HEK293T (cell line): ENCODE measurements at regions not wholly inside any gene's neighbourhood (a gene's known extent, or its start where the extent isn't known, plus 50 kb on each side); places are given as distances from the start of the nearest gene placed in this dataset.
"Not testable (repeated sequence)": the region's sequence is repeated elsewhere in the genome, so short reads cannot be mapped to it uniquely, and the experiment has no call there.

Experiments
- CTCF ChIA-PET: fragments of 350-600 bp; formaldehyde crosslinking; extraction: SDS; loops from one replicate; lab custom pipeline; 2021; ENCODE audit warnings: antibody characterized with exemption, inconsistent platforms; lab: Yijun Ruan, JAX
- POLR2A ChIA-PET: fragments of 350-600 bp; formaldehyde crosslinking; extraction: SDS; loops from one replicate; lab custom pipeline; 2020; ENCODE audit warnings: antibody characterized with exemption, inconsistent platforms; lab: Yijun Ruan, JAX
- DNase-seq: peaks from one replicate; pipeline ENCODE4 v3.0.0; 2012; ENCODE audit warnings: mixed read lengths; ENCODE audit errors: extremely low spot score
- ARNT ChIP-seq: fragments of 450-650 bp; IDR thresholded peaks from 2 replicates; pipeline ENCODE4 v1.6.1; 2017; ENCODE audit warnings: mild to moderate bottlenecking
- BHLHE40 ChIP-seq: fragments of 450-650 bp; IDR thresholded peaks from 2 replicates; pipeline ENCODE4 v1.6.1; 2016; ENCODE audit warnings: mild to moderate bottlenecking, moderate library complexity, borderline replicate concordance
- CTBP1 ChIP-seq: fragments of 450-650 bp; IDR thresholded peaks from 2 replicates; pipeline ENCODE4 v1.6.1; 2016; ENCODE audit warnings: borderline replicate concordance
- ELF4 ChIP-seq: fragments of 450-650 bp; IDR thresholded peaks from 2 replicates; pipeline ENCODE4 v1.6.1; 2017; ENCODE audit warnings: antibody characterized with exemption
- FOXA1 ChIP-seq: fragments of 450-650 bp; IDR thresholded peaks from 2 replicates; pipeline ENCODE4 v1.6.1; 2016; ENCODE audit warnings: mild to moderate bottlenecking
- FOXK2 ChIP-seq: fragments of 450-650 bp; IDR thresholded peaks from 2 replicates; pipeline ENCODE4 v1.6.1; 2016; ENCODE audit warnings: mild to moderate bottlenecking
- FOXM1 ChIP-seq: fragments of 450-650 bp; IDR thresholded peaks from 2 replicates; pipeline ENCODE4 v1.6.1; 2017; ENCODE audit warnings: mild to moderate bottlenecking, borderline replicate concordance
- HDGF ChIP-seq: fragments of 450-650 bp; IDR thresholded peaks from 2 replicates; pipeline ENCODE4 v1.6.1; 2017; ENCODE audit warnings: antibody characterized with exemption, borderline replicate concordance
- L3MBTL2 ChIP-seq: fragments of 450-650 bp; conservative IDR thresholded peaks from 2 replicates; pipeline ENCODE4 v1.6.1; 2016; ENCODE audit warnings: mild to moderate bottlenecking
- LEF1 ChIP-seq: fragments of 450-650 bp; IDR thresholded peaks from 2 replicates; pipeline ENCODE4 v1.6.1; 2017; ENCODE audit warnings: mild to moderate bottlenecking, borderline replicate concordance
- NFRKB ChIP-seq: fragments of 450-650 bp; IDR thresholded peaks from 2 replicates; pipeline ENCODE4 v1.6.1; 2016; ENCODE audit warnings: mild to moderate bottlenecking, moderate library complexity
- PKNOX1 ChIP-seq: fragments of 450-650 bp; IDR thresholded peaks from 2 replicates; pipeline ENCODE4 v1.6.1; 2016
- SP1 ChIP-seq: fragments of 450-650 bp; IDR thresholded peaks from 2 replicates; pipeline ENCODE4 v1.6.1; 2017
- SUZ12 ChIP-seq: fragments of 450-650 bp; IDR thresholded peaks from 2 replicates; pipeline ENCODE4 v1.6.1; 2016; ENCODE audit warnings: mild to moderate bottlenecking
- TARDBP ChIP-seq: fragments of 450-650 bp; IDR thresholded peaks from 2 replicates; pipeline ENCODE4 v1.6.1; 2016
- ZNF384 ChIP-seq: fragments of 450-650 bp; IDR thresholded peaks from 2 replicates; pipeline ENCODE4 v1.6.1; 2016

GRCh38 chr2:51919395-51919794 is 887.5 kb upstream of the NRXN1 start:
- DNase-seq: no peak
- CTCF ChIA-PET: no interaction called here
- POLR2A ChIA-PET: no interaction called here
- TF ChIP-seq ZNF384 (no peak), CTBP1 (no peak), ELF4 (no peak), FOXK2 (no peak), FOXA1 (no peak), ARNT (no peak), TARDBP (no peak), HDGF (no peak)

DNA sequence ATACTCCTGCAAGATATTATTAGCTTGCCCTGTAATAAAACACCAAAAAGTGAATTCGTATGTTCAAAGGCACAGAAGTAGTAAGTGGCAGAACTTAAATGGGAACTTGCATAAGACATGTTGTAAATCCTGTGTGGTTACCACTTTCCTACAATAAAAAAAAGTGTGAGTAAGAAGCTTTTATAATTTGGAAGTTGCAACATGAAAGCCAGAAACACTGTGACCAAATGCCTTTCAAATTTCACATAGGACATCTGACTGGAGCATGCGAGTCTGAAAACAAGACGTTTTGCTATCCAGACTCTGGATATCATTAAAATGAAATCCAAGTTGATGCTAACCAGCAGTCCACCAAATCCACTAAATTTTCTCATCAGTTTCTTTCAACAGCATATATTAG is 886.2 kb upstream of the NRXN1 start:
- POLR2A ChIA-PET: no interaction called here
- TF ChIP-seq CTBP1 (no peak), LEF1 (no peak), SUZ12 (no peak), TARDBP (no peak), NFRKB (no peak), L3MBTL2 (no peak), PKNOX1 (no peak), BHLHE40 (no peak), FOXA1 (no peak), FOXK2 (no peak), HDGF (no peak), ARNT (no peak)
- DNase-seq: no peak
- CTCF ChIA-PET: no interaction called here

GRCh38 chr2:51903728-51904127 is 871.8 kb upstream of the NRXN1 start:
- ChIA-PET CTCF (no interaction called here), POLR2A (no interaction called here)
- no peak for DNase-seq
- no peak for TF ChIP-seq FOXA1
- no peak for TF ChIP-seq L3MBTL2
- TF ChIP-seq PKNOX1: no peak

- ChIA-PET POLR2A (no interaction called here), CTCF (no interaction called here)
- no peak for TF ChIP-seq SUZ12
- TF ChIP-seq ZNF384: no peak
- no peak for TF ChIP-seq BHLHE40
- TF ChIP-seq ELF4: no peak
- no peak for TF ChIP-seq FOXM1
- TF ChIP-seq HDGF: no peak
- no peak for TF ChIP-seq NFRKB
- no peak for TF ChIP-seq FOXK2
- no peak for TF ChIP-seq ARNT
- TF ChIP-seq PKNOX1: no peak
- TF ChIP-seq FOXA1: no peak
- no peak for TF ChIP-seq TARDBP
- no peak for TF ChIP-seq LEF1
- TF ChIP-seq CTBP1: no peak
- no peak for TF ChIP-seq L3MBTL2
- DNase-seq: no peak
These were observed 867.7 kb upstream of the NRXN1 start for GRCh38 chr2:51899643-51900042.

GRCh38 chr2:51894584-51894983 is 862.7 kb upstream of the NRXN1 start:
- DNase-seq, POLR2A ChIA-PET, CTCF ChIA-PET: not testable (repeated sequence)

GRCh38 chr2:51888120-51888519 is 856.2 kb upstream of the NRXN1 start:
- TF ChIP-seq FOXM1: no peak
- no peak for DNase-seq
- CTCF ChIA-PET: no interaction called here
- POLR2A ChIA-PET: no interaction called here

GRCh38 chr2:51881673-51882072 is 849.7 kb upstream of the NRXN1 start:
- no peak for DNase-seq
- TF ChIP-seq HDGF (no peak), TARDBP (no peak), ARNT (no peak), NFRKB (no peak), SP1 (no peak), FOXA1 (no peak), BHLHE40 (no peak), ELF4 (no peak), ZNF384 (no peak), L3MBTL2 (no peak), FOXK2 (no peak), LEF1 (no peak), SUZ12 (no peak), FOXM1 (no peak), PKNOX1 (no peak), CTBP1 (no peak)
- ChIA-PET CTCF (no interaction called here), POLR2A (no interaction called here)
